ENCODE measurements at regions not wholly inside any gene's neighbourhood (a gene's known extent, or its start where the extent isn't known, plus 50 kb on each side); places are given as distances from the start of the nearest gene placed in this dataset.

- CTCF ChIA-PET, result no interaction called here
- no peak overlapping the region for H3K27ac Mint-ChIP-seq (ENCODE audit: unreplicated experiment)
These were observed 119.3 kb upstream of the ADAMTS5 start for GRCh38 chr21:27086186-27086585.

GRCh38 chr21:27085387-27085786 is 118.5 kb upstream of the ADAMTS5 start:
- POLR2A ChIA-PET, result no interaction called here
- CTCF ChIA-PET, result interaction anchor here (0.6 kb wide), 1 partner anchor 22 kb away, joined by 3 read pairs; no protein-coding TSS in a partner anchor
- H3K27me3 ChIP-seq (replicated peaks; ENCODE audit: control insufficient read depth, insufficient read depth, low read length), result no peaks in the 10 kb centered on the region
- H3K4me3 ChIP-seq (ENCODE audit: low read depth, low read length), result no peak overlapping the region
- no peaks in the 10 kb centered on the region for H3K9me3 ChIP-seq
- intact Hi-C loops (cut with micrococcal nuclease; ENCODE audit: unreplicated experiment), result no loop called here
- H3K4me3 Mint-ChIP-seq (ENCODE audit: unreplicated experiment), result no peak overlapping the region
- no peaks in the 10 kb centered on the region for H3K4me1 ChIP-seq
- no peak for TF ChIP-seq CTCF (IDR thresholded peaks at IDR 0.05; ENCODE audit: insufficient read depth in 1 of 2, low read depth in 1 of 2, low read length in 1 of 2, severe bottlenecking in 1 of 2, unreplicated experiment in 1 of 2)
- DNase-seq, result no peak
- no peaks in the 10 kb centered on the region for H3K27me3 Mint-ChIP-seq (ENCODE audit: insufficient read depth, unreplicated experiment)
- no TSS peak for BruUV-seq (replicated peaks)
- H3K36me3 Mint-ChIP-seq (ENCODE audit: insufficient read depth, unreplicated experiment), result no peaks in the 10 kb centered on the region
- no peak overlapping the region for H3K27ac Mint-ChIP-seq (ENCODE audit: unreplicated experiment)
- H3K36me3 ChIP-seq (ENCODE audit: control insufficient read depth, insufficient read depth, low read length), result no peaks in the 10 kb centered on the region
- H3K4me1 Mint-ChIP-seq (ENCODE audit: low read depth, unreplicated experiment), result no peaks in the 10 kb centered on the region
- no peaks in the 10 kb centered on the region for H3K9me3 Mint-ChIP-seq (ENCODE audit: unreplicated experiment)

More at GRCh38 chr21:27086186-27086585, 119.3 kb upstream of the ADAMTS5 start:
- Histone ChIP-seq H3K4me1 (no peaks in the 10 kb centered on the region), H3K4me3 (ENCODE audit: low read depth, low read length) (no peak overlapping the region), H3K27me3 (replicated peaks; ENCODE audit: control insufficient read depth, insufficient read depth, low read length) (no peaks in the 10 kb centered on the region), H3K36me3 (ENCODE audit: control insufficient read depth, insufficient read depth, low read length) (no peaks in the 10 kb centered on the region), H3K9me3 (no peaks in the 10 kb centered on the region)
- Mint-ChIP-seq H3K9me3 (ENCODE audit: unreplicated experiment) (no peaks in the 10 kb centered on the region), H3K27me3 (ENCODE audit: insufficient read depth, unreplicated experiment) (no peaks in the 10 kb centered on the region), H3K4me1 (ENCODE audit: low read depth, unreplicated experiment) (no peaks in the 10 kb centered on the region), H3K36me3 (ENCODE audit: insufficient read depth, unreplicated experiment) (no peaks in the 10 kb centered on the region), H3K4me3 (ENCODE audit: unreplicated experiment) (no peak overlapping the region)
- intact Hi-C loops (cut with micrococcal nuclease; ENCODE audit: unreplicated experiment), result no loop called here
- POLR2A ChIA-PET, result no interaction called here
- BruUV-seq (replicated peaks), result no TSS peak
- TF ChIP-seq CTCF (IDR thresholded peaks at IDR 0.05; ENCODE audit: insufficient read depth in 1 of 2, low read depth in 1 of 2, low read length in 1 of 2, severe bottlenecking in 1 of 2, unreplicated experiment in 1 of 2), result no peak
- no peak for DNase-seq

GRCh38 chr21:27083144-27083543 is 116.3 kb upstream of the ADAMTS5 start:
- POLR2A ChIA-PET, result no interaction called here
- H3K27ac Mint-ChIP-seq (ENCODE audit: unreplicated experiment), result no peak overlapping the region

More at GRCh38 chr21:27083144-27083543, 116.3 kb upstream of the ADAMTS5 start:
- H3K27me3 Mint-ChIP-seq (ENCODE audit: insufficient read depth, unreplicated experiment), result no peaks in the 10 kb centered on the region
- no peaks in the 10 kb centered on the region for H3K4me1 Mint-ChIP-seq (ENCODE audit: low read depth, unreplicated experiment)
- H3K36me3 Mint-ChIP-seq (ENCODE audit: insufficient read depth, unreplicated experiment), result no peaks in the 10 kb centered on the region
- no peaks in the 10 kb centered on the region for H3K9me3 ChIP-seq
- intact Hi-C loops (cut with micrococcal nuclease; ENCODE audit: unreplicated experiment), result no loop called here
- H3K4me3 Mint-ChIP-seq (ENCODE audit: unreplicated experiment), result no peak overlapping the region
- no peaks in the 10 kb centered on the region for H3K27me3 ChIP-seq (replicated peaks; ENCODE audit: control insufficient read depth, insufficient read depth, low read length)
- no peaks in the 10 kb centered on the region for H3K4me1 ChIP-seq
- no peak overlapping the region for H3K4me3 ChIP-seq (ENCODE audit: low read depth, low read length)
- H3K9me3 Mint-ChIP-seq (ENCODE audit: unreplicated experiment), result no peaks in the 10 kb centered on the region
- TF ChIP-seq CTCF (IDR thresholded peaks at IDR 0.05; ENCODE audit: insufficient read depth in 1 of 2, low read depth in 1 of 2, low read length in 1 of 2, severe bottlenecking in 1 of 2, unreplicated experiment in 1 of 2), result no peak
- no peaks in the 10 kb centered on the region for H3K36me3 ChIP-seq (ENCODE audit: control insufficient read depth, insufficient read depth, low read length)
- DNase-seq, result no peak
- CTCF ChIA-PET, result no interaction called here
- BruUV-seq (replicated peaks), result no TSS peak

Measured in Caco-2 (cell line).